HG02642 (cell line): ENCODE measurements at regions not wholly inside any gene's neighbourhood (a gene's known extent, or its start where the extent isn't known, plus 50 kb on each side); places are given as distances from the start of the nearest gene placed in this dataset.

Source experiments
- ATAC-seq: cut with Tn5 transposase; IDR thresholded peaks from one replicate; pipeline ENCODE4 v1.9.1; 2021; ENCODE audit warnings: mild to moderate bottlenecking; ENCODE audit not compliant: unreplicated experiment, poor library complexity

DNA sequence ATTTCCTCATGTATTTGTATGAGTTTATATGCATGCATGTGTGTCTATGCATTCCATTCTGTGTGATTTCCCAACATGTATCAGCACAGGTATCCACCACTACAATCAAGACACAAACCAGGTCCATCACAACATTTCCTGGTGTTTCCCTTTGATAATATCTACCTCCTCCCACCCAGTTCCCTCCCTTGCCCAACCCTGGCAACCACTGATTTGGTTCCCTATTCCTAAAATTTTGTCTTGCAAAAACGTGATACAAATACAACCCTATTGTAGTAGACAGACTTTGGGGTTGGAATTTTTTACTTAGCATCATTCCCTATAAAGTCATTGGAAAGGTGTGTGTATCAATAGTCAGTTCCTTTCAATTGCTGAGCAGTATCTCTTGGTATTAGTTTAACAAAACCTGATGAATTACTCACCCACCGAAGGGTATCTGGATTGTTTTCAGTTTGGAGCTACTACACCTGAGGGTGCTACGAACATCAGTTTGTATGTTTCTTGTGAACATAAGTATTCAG lies 51.8 kb upstream of the IGLL5 start:
- no peak for ATAC-seq

- ATAC-seq: no peak
These were observed 51.0 kb upstream of the IGLL5 start for GRCh38 chr22:22836635-22837034.
